PC-3 (cell line): ENCODE measurements at regions not wholly inside any gene's neighbourhood (a gene's known extent, or its start where the extent isn't known, plus 50 kb on each side); places are given as distances from the start of the nearest gene placed in this dataset.

Experiments used
- CTCF ChIP-seq: fragments of 300-600 bp; sonication (generic); conservative IDR thresholded peaks from 2 replicates; pipeline ENCODE4 v1.5.1; 2017; ENCODE audit warnings: antibody characterized with exemption, low read depth, mild to moderate bottlenecking, low read length
- EZH2phosphoT487 ChIP-seq: fragments of 300-600 bp; sonication (generic); IDR thresholded peaks from 2 replicates; pipeline ENCODE4 v1.6.1; 2018; ENCODE audit warnings: mild to moderate bottlenecking, antibody characterized with exemption, low read length, borderline replicate concordance

GRCh38 chr7:11243739-11244138 is 270.1 kb downstream of the PHF14 start:
- TF ChIP-seq CTCF (no peak), EZH2phosphoT487 (no peak)
